ENCODE measurements at regions not wholly inside any gene's neighbourhood (a gene's known extent, or its start where the extent isn't known, plus 50 kb on each side); places are given as distances from the start of the nearest gene placed in this dataset.

GRCh38 chr2:48065096-48065495, 158.8 kb upstream of the FBXO11 start:
- no peak overlapping the region for H3K4me3 ChIP-seq (ENCODE audit: low read length)
- TF ChIP-seq CTCF (conservative IDR thresholded peaks at IDR 0.05; ENCODE audit: low read depth, low read length): no peak
- DNase-seq (ENCODE audit: low read depth): no peak

- no peak for TF ChIP-seq CTCF (conservative IDR thresholded peaks at IDR 0.05; ENCODE audit: low read depth, low read length)
- no peak for DNase-seq (ENCODE audit: low read depth)
- H3K4me3 ChIP-seq (ENCODE audit: low read length): no peak overlapping the region
Measured at GRCh38 chr2:48066000-48066399, 159.7 kb upstream of the FBXO11 start.

- no peak for DNase-seq (ENCODE audit: low read depth)
- TF ChIP-seq CTCF (conservative IDR thresholded peaks at IDR 0.05; ENCODE audit: low read depth, low read length): no peak
- H3K4me3 ChIP-seq (ENCODE audit: low read length): no peak overlapping the region
Measured at GRCh38 chr2:48069769-48070168, 163.5 kb upstream of the FBXO11 start.

GRCh38 chr2:48070415-48070814, 164.1 kb upstream of the FBXO11 start:
- DNase-seq (ENCODE audit: low read depth): peak; percentile 4
- H3K4me3 ChIP-seq (ENCODE audit: low read length): no peak overlapping the region
- no peak for TF ChIP-seq CTCF (conservative IDR thresholded peaks at IDR 0.05; ENCODE audit: low read depth, low read length)

- H3K4me3 ChIP-seq (ENCODE audit: low read length): no peak overlapping the region
- no peak for TF ChIP-seq CTCF (conservative IDR thresholded peaks at IDR 0.05; ENCODE audit: low read depth, low read length)
- no peak for DNase-seq (ENCODE audit: low read depth)
Measured at GRCh38 chr2:48072583-48072982, 166.3 kb upstream of the FBXO11 start.

GRCh38 chr2:48075631-48076030, 169.3 kb upstream of the FBXO11 start:
- no peak overlapping the region for H3K4me3 ChIP-seq (ENCODE audit: low read length)
- TF ChIP-seq CTCF (conservative IDR thresholded peaks at IDR 0.05; ENCODE audit: low read depth, low read length): no peak
- no peak for DNase-seq (ENCODE audit: low read depth)

GRCh38 chr2:48080534-48081316, 174.4 kb upstream of the FBXO11 start:
- DNase-seq (ENCODE audit: low read depth): no peak
- no peak for TF ChIP-seq CTCF (conservative IDR thresholded peaks at IDR 0.05; ENCODE audit: low read depth, low read length)
- H3K4me3 ChIP-seq (ENCODE audit: low read length): no peak overlapping the region

Data from retinal pigment epithelial cell (primary cell).